HFFc6 (cell line): ENCODE measurements at regions not wholly inside any gene's neighbourhood (a gene's known extent, or its start where the extent isn't known, plus 50 kb on each side); places are given as distances from the start of the nearest gene placed in this dataset.
A peak's percentile ranks its signal among the peaks of the same experiment; 100 is the strongest.

Experiments used
- DNase-seq: peaks from one replicate; pipeline ENCODE4 v3.0.0-alpha.2; 2018
- H3K27ac Mint-ChIP-seq: 2 replicates; pipeline ENCODE4 v1.8.0; 2020; ENCODE audit warnings: mild to moderate bottlenecking, mixed read lengths
- H3K27me3 Mint-ChIP-seq: 2 replicates; pipeline ENCODE4 v1.8.0; 2021; ENCODE audit warnings: mild to moderate bottlenecking, moderate library complexity, mixed read lengths; ENCODE audit not compliant: insufficient read depth
- H3K36me3 Mint-ChIP-seq: 2 replicates; pipeline ENCODE4 v1.8.0; 2021; ENCODE audit warnings: low read depth, mixed read lengths
- H3K4me1 Mint-ChIP-seq: 2 replicates; pipeline ENCODE4 v1.8.0; 2020; ENCODE audit warnings: low read depth, mixed read lengths
- H3K4me3 Mint-ChIP-seq: 2 replicates; pipeline ENCODE4 v1.8.0; 2020; ENCODE audit warnings: mild to moderate bottlenecking, moderate library complexity, mixed read lengths
- H3K9me3 Mint-ChIP-seq: 2 replicates; pipeline ENCODE4 v1.8.0; 2020; ENCODE audit warnings: mild to moderate bottlenecking, mixed read lengths
- TF ChIP-seq, protein P1 (sequence below): fragments of 200-600 bp; sonication (generic); IDR thresholded peaks from 2 replicates; pipeline ENCODE4 v1.5.0; 2021; ENCODE audit warnings: antibody characterized with exemption, mild to moderate bottlenecking

- no peak for DNase-seq
- Mint-ChIP-seq H3K4me3 (no peak overlapping the region), H3K9me3 (peaks cover 6% of the 10 kb centered on the region; the same call in 1 of the 2 replicates), H3K27me3 (peaks cover 15% of the 10 kb centered on the region), H3K27ac (no peak overlapping the region), H3K4me1 (peaks cover 23% of the 10 kb centered on the region), H3K36me3 (no peaks in the 10 kb centered on the region; the same call in 1 of the 2 replicates)
- TF ChIP-seq, protein P1, sequence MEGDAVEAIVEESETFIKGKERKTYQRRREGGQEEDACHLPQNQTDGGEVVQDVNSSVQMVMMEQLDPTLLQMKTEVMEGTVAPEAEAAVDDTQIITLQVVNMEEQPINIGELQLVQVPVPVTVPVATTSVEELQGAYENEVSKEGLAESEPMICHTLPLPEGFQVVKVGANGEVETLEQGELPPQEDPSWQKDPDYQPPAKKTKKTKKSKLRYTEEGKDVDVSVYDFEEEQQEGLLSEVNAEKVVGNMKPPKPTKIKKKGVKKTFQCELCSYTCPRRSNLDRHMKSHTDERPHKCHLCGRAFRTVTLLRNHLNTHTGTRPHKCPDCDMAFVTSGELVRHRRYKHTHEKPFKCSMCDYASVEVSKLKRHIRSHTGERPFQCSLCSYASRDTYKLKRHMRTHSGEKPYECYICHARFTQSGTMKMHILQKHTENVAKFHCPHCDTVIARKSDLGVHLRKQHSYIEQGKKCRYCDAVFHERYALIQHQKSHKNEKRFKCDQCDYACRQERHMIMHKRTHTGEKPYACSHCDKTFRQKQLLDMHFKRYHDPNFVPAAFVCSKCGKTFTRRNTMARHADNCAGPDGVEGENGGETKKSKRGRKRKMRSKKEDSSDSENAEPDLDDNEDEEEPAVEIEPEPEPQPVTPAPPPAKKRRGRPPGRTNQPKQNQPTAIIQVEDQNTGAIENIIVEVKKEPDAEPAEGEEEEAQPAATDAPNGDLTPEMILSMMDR = no peak
Measured at GRCh38 chr15:26106556-26106955, 243.4 kb upstream of the ATP10A start.

DNA sequence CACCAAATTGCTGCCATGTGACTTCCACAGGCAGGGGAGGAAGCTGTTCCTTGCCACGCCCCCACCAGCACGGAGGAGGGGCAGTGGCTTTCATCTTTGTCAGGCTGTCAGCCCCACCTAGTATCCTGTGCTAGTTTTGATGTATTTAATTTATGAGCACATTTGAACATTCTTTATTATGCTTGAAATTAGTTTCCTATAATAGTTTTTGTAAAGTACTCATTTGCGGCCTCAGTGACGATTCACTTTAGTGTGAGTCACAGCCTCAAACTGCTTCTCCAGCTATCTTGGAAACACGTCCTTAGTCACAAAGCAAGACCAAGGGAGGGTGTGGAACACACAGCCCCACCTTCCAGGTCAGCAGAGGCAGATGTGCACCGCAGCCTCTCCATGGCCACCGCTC is 239.9 kb upstream of the ATP10A start:
- peak overlapping the region; percentile 77 for H3K4me3 Mint-ChIP-seq
- H3K36me3 Mint-ChIP-seq = no peaks in the 10 kb centered on the region; the same call in 1 of the 2 replicates
- peaks cover 6% of the 10 kb centered on the region for H3K27me3 Mint-ChIP-seq
- H3K27ac Mint-ChIP-seq = no peak overlapping the region
- H3K4me1 Mint-ChIP-seq = peaks cover 23% of the 10 kb centered on the region
- peak; percentile 45 for DNase-seq
- TF ChIP-seq, protein P1 = no peak
- peaks cover 6% of the 10 kb centered on the region; the same call in 1 of the 2 replicates for H3K9me3 Mint-ChIP-seq

- no peak for DNase-seq
- Mint-ChIP-seq H3K9me3 (peaks cover 6% of the 10 kb centered on the region; the same call in 1 of the 2 replicates), H3K36me3 (no peaks in the 10 kb centered on the region; the same call in 1 of the 2 replicates), H3K4me3 (peak overlapping the region; percentile 77; the same call in 1 of the 2 replicates), H3K4me1 (peaks cover 23% of the 10 kb centered on the region), H3K27me3 (peaks cover 6% of the 10 kb centered on the region), H3K27ac (no peak overlapping the region)
- TF ChIP-seq, protein P1 = no peak
Measured at GRCh38 chr15:26102365-26102764, 239.2 kb upstream of the ATP10A start.

- H3K9me3 Mint-ChIP-seq = peaks cover 3% of the 10 kb centered on the region; the same call in 1 of the 2 replicates
- peaks cover 23% of the 10 kb centered on the region for H3K4me1 Mint-ChIP-seq
- DNase-seq = no peak
- H3K36me3 Mint-ChIP-seq = no peaks in the 10 kb centered on the region; the same call in 1 of the 2 replicates
- no peak overlapping the region for H3K4me3 Mint-ChIP-seq
- TF ChIP-seq, protein P1 = no peak
- H3K27ac Mint-ChIP-seq = no peak overlapping the region
- peaks cover 6% of the 10 kb centered on the region for H3K27me3 Mint-ChIP-seq
Measured at GRCh38 chr15:26101443-26101842, 238.3 kb upstream of the ATP10A start.

DNA sequence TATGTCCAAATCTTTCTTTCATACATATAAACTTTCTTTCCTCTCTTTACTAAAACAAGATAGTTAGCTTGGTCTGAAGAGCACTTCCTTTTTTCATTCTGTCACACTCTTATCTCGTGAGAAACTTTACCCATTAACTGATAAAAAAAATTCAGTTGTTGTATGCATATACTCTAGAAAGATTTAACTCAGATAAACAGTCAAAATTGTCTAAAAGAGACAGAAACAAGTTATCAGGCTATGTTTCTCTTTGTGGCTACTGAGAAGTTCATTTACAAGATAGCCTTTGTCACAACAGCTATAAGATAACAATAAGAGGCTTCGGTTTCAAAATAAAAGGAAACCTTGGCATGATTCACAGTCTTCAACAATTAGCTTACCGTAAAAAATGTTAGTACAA is 235.7 kb upstream of the ATP10A start:
- no peaks in the 10 kb centered on the region for H3K9me3 Mint-ChIP-seq
- no peaks in the 10 kb centered on the region for H3K36me3 Mint-ChIP-seq
- no peak overlapping the region for H3K4me3 Mint-ChIP-seq
- no peak overlapping the region for H3K27ac Mint-ChIP-seq
- H3K4me1 Mint-ChIP-seq = peaks cover 29% of the 10 kb centered on the region
- TF ChIP-seq, protein P1 = no peak
- no peak for DNase-seq
- peaks cover 6% of the 10 kb centered on the region for H3K27me3 Mint-ChIP-seq
